ENCODE measurements at regions not wholly inside any gene's neighbourhood (a gene's known extent, or its start where the extent isn't known, plus 50 kb on each side); places are given as distances from the start of the nearest gene placed in this dataset.
"Not testable (repeated sequence)": the region's sequence is repeated elsewhere in the genome, so short reads cannot be mapped to it uniquely, and the experiment has no call there.

DNA sequence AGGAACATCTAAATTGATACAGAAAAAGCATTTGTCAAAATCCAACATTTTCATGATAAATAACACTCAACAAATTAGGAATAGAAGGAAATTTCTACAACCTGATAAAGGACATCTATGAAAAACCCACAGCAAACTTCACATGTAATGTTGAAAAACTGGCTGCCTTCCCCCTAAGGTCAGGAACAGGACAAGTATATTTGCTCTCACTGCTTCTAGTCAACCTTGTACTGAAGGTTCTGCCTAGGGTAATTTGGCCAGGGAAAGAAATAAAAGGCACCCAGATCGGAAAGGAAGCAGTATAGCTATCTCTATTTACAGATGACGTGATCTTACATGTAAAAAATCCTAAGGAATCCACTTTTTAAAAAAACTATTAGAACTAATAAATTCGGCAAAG lies 97.1 kb upstream of the USP9X start:
- Mint-ChIP-seq H3K27ac (ENCODE audit: unreplicated experiment) (no peak overlapping the region), H3K4me3 (ENCODE audit: unreplicated experiment) (no peak overlapping the region), H3K9me3 (ENCODE audit: low read depth) (peaks cover 18% of the 10 kb centered on the region), H3K4me1 (ENCODE audit: low read depth) (no peaks in the 10 kb centered on the region), H3K27me3 (ENCODE audit: low read depth) (no peaks in the 10 kb centered on the region), H3K36me3 (ENCODE audit: low read depth) (no peaks in the 10 kb centered on the region)
- DNase-seq (ENCODE audit: low spot score): no peak
- TF ChIP-seq, protein P1, sequence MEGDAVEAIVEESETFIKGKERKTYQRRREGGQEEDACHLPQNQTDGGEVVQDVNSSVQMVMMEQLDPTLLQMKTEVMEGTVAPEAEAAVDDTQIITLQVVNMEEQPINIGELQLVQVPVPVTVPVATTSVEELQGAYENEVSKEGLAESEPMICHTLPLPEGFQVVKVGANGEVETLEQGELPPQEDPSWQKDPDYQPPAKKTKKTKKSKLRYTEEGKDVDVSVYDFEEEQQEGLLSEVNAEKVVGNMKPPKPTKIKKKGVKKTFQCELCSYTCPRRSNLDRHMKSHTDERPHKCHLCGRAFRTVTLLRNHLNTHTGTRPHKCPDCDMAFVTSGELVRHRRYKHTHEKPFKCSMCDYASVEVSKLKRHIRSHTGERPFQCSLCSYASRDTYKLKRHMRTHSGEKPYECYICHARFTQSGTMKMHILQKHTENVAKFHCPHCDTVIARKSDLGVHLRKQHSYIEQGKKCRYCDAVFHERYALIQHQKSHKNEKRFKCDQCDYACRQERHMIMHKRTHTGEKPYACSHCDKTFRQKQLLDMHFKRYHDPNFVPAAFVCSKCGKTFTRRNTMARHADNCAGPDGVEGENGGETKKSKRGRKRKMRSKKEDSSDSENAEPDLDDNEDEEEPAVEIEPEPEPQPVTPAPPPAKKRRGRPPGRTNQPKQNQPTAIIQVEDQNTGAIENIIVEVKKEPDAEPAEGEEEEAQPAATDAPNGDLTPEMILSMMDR (IDR thresholded peaks at IDR 0.05): no peak

DNA sequence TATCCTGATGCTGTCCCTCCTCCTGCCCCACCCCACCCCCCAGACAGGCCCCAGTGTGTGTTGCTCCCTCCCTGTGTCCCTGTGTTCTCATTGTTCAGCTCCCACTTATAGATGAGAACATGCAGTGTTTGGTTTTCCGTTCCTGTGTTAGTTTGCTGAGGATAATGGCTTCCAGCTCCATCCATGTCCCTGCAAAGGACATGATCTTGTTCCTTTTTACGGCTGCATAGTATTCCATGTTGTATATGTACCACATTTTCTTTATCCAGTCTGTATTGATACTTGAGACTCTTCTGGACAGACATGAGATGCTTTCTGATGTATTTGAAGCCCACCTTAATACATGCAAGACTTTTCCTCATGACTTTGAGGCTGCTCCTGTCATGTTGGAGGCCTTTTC lies 91.8 kb upstream of the USP9X start:
- peaks cover 33% of the 10 kb centered on the region for H3K9me3 Mint-ChIP-seq (ENCODE audit: low read depth)
- H3K4me1 Mint-ChIP-seq (ENCODE audit: low read depth); H3K4me3 Mint-ChIP-seq (ENCODE audit: unreplicated experiment); DNase-seq (ENCODE audit: low spot score); H3K27ac Mint-ChIP-seq (ENCODE audit: unreplicated experiment); H3K27me3 Mint-ChIP-seq (ENCODE audit: low read depth); H3K36me3 Mint-ChIP-seq (ENCODE audit: low read depth): not testable (repeated sequence)

DNA sequence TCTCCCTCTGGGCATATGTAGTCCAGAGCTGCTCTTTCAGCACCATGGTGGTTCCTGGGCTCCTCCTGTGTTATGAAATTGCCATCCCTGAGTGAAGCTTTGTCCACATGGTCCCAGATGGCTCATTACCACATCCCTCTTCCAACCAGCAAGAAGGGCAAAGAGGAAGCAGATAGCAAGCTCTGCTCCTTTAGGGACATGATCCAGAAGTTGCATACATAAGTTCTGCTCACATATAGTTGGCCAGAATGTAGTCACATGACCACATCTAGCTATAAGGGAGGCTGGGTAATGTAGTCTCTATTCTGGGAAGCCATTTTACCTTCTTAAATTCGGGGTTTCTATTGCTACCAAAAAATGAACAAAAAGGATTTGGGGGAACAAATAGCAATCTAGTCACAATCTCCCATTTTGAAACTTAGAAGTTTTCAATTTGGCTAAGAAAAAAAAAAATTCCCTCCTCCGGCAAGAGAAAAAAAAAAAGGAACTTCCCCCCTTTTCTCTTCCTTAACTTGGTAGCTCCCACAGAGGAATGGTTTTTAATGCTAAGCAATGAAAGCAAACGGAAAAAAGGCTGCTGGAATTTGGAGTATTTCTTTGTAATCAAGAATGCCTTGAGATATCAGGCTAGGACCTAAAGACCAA lies 88.2 kb upstream of the USP9X start:
- H3K36me3 Mint-ChIP-seq (ENCODE audit: low read depth): no peaks in the 10 kb centered on the region
- H3K27me3 Mint-ChIP-seq (ENCODE audit: low read depth): no peaks in the 10 kb centered on the region
- peak overlapping the region; percentile 72 for H3K4me3 Mint-ChIP-seq (ENCODE audit: unreplicated experiment)
- H3K27ac Mint-ChIP-seq (ENCODE audit: unreplicated experiment): peak overlapping the region; percentile 88
- DNase-seq (ENCODE audit: low spot score): no peak
- peaks cover 9% of the 10 kb centered on the region for H3K4me1 Mint-ChIP-seq (ENCODE audit: low read depth)
- TF ChIP-seq, protein P1 (IDR thresholded peaks at IDR 0.05): no peak
- H3K9me3 Mint-ChIP-seq (ENCODE audit: low read depth): peaks cover 21% of the 10 kb centered on the region

DNA sequence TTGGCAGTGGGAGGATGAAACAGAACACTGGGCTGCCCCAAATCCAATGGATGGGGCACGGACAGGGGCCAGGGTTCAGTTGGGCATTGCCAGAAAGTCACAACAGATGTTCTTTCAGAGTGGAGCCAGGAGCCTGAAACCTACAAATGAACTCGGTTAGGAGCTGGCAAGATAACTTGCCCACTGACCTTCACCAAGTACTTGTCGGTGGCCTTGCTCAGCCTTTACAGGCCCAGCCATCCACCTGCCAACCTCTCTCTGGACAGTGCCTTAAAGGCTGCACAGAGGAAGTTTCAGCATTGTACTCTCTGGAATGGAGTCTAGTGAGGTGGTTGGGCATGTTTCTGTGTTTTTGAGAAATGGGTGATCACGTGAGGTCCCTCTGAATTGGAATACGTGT lies 87.1 kb upstream of the USP9X start:
- Mint-ChIP-seq H3K27ac (ENCODE audit: unreplicated experiment) (no peak overlapping the region), H3K27me3 (ENCODE audit: low read depth) (no peaks in the 10 kb centered on the region), H3K36me3 (ENCODE audit: low read depth) (no peaks in the 10 kb centered on the region), H3K4me1 (ENCODE audit: low read depth) (peaks cover 9% of the 10 kb centered on the region), H3K4me3 (ENCODE audit: unreplicated experiment) (no peak overlapping the region), H3K9me3 (ENCODE audit: low read depth) (peaks cover 25% of the 10 kb centered on the region)
- TF ChIP-seq, protein P1 (IDR thresholded peaks at IDR 0.05): no peak
- no peak for DNase-seq (ENCODE audit: low spot score)

DNA sequence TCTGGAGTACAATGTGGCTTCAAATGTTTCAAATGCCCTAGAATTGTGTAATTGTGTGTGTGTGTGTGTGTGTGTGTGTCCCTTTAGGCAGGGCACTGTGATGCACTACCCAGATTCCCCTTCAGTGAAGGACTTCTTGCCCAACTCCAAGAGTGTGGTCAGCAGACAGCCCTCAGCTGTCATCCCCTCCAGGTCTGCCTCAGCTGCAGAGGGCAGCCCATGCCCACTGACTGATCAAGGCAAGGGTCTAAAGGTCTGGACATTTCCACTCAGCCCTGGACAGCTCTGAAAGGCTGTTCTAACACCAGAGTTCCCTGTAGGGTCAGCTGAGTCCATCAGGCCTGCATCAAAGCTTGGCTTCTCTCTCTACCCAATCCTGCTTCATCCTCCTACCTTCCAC lies 83.9 kb upstream of the USP9X start:
- H3K36me3 Mint-ChIP-seq (ENCODE audit: low read depth): no peaks in the 10 kb centered on the region
- peaks cover 13% of the 10 kb centered on the region for H3K4me1 Mint-ChIP-seq (ENCODE audit: low read depth)
- no peaks in the 10 kb centered on the region for H3K27me3 Mint-ChIP-seq (ENCODE audit: low read depth)
- H3K27ac Mint-ChIP-seq (ENCODE audit: unreplicated experiment): no peak overlapping the region
- TF ChIP-seq, protein P1 (IDR thresholded peaks at IDR 0.05): no peak
- H3K4me3 Mint-ChIP-seq (ENCODE audit: unreplicated experiment): no peak overlapping the region
- DNase-seq (ENCODE audit: low spot score): no peak
- peaks cover 18% of the 10 kb centered on the region for H3K9me3 Mint-ChIP-seq (ENCODE audit: low read depth)

DNA sequence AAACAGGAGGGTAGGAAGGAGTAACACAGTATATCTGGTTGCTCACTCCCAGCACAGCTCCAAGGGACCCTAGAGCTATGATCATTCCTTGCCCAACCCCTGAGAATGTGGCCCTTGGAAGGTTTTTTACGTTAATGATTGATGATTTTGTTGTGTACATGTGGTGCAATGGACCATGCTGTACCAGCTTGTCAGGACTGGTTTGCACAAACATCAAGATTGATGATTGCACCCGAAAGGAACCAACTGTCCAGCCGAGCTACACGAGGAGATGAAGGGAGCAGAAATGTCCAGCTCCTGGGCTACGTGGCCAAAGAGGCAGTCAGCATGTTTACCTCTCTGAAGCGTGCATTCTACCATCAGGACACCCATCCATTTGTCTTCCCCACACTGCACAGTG lies 83.2 kb upstream of the USP9X start:
- Mint-ChIP-seq H3K36me3 (ENCODE audit: low read depth) (no peaks in the 10 kb centered on the region), H3K9me3 (ENCODE audit: low read depth) (peaks cover 15% of the 10 kb centered on the region), H3K4me1 (ENCODE audit: low read depth) (peaks cover 8% of the 10 kb centered on the region), H3K27me3 (ENCODE audit: low read depth) (no peaks in the 10 kb centered on the region), H3K4me3 (ENCODE audit: unreplicated experiment) (no peak overlapping the region), H3K27ac (ENCODE audit: unreplicated experiment) (no peak overlapping the region)
- no peak for DNase-seq (ENCODE audit: low spot score)
- TF ChIP-seq, protein P1 (IDR thresholded peaks at IDR 0.05): no peak

All from chondrocyte (in vitro differentiated cells).